ENCODE measurements at regions not wholly inside any gene's neighbourhood (a gene's known extent, or its start where the extent isn't known, plus 50 kb on each side); places are given as distances from the start of the nearest gene placed in this dataset.
"Not testable (repeated sequence)": the region's sequence is repeated elsewhere in the genome, so short reads cannot be mapped to it uniquely, and the experiment has no call there.

GRCh38 chr4:20084488-20084887 is 167.2 kb upstream of the SLIT2 start:
- TF ChIP-seq CTCF (IDR thresholded peaks at IDR 0.05; ENCODE audit: partially characterized antibody, unreplicated experiment), result no peak
- H3K4me3 Mint-ChIP-seq (ENCODE audit: unreplicated experiment), result no peak overlapping the region
- H3K36me3 Mint-ChIP-seq (ENCODE audit: unreplicated experiment), result no peaks in the 10 kb centered on the region
- H3K4me1 Mint-ChIP-seq (ENCODE audit: low read depth, unreplicated experiment), result no peaks in the 10 kb centered on the region
- no peaks in the 10 kb centered on the region for H3K27me3 Mint-ChIP-seq (ENCODE audit: unreplicated experiment)
- DNase-seq, result no peak
- no peak overlapping the region for H3K27ac Mint-ChIP-seq (ENCODE audit: unreplicated experiment)
- H3K9me3 Mint-ChIP-seq (ENCODE audit: unreplicated experiment), result no peaks in the 10 kb centered on the region

DNA sequence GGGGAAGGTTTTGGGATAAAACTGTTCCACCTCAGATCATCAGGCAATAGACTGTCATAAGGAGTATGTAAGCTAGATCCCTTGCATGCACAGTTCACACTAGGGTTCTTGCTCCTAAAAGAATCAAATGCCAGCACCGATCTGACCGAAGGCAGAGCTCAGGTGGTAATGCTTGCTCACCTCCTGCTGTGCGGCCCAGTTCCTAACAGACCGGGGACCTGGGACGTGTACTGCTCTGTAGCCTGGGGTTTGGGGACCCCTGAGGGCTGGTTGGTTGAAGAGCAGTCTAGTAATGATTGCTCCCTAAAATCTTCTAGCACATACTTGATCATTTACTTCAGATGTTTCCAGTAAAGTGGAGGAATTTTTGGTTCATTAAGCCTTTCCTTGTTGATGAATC is 173.1 kb upstream of the SLIT2 start:
- Mint-ChIP-seq H3K27me3 (ENCODE audit: unreplicated experiment) (no peaks in the 10 kb centered on the region), H3K4me1 (ENCODE audit: low read depth, unreplicated experiment) (no peaks in the 10 kb centered on the region), H3K4me3 (ENCODE audit: unreplicated experiment) (no peak overlapping the region), H3K9me3 (ENCODE audit: unreplicated experiment) (no peaks in the 10 kb centered on the region), H3K27ac (ENCODE audit: unreplicated experiment) (no peak overlapping the region), H3K36me3 (ENCODE audit: unreplicated experiment) (no peaks in the 10 kb centered on the region)
- DNase-seq, result no peak
- TF ChIP-seq CTCF (IDR thresholded peaks at IDR 0.05; ENCODE audit: partially characterized antibody, unreplicated experiment), result no peak

GRCh38 chr4:20075248-20075871 is 176.3 kb upstream of the SLIT2 start:
- H3K36me3 Mint-ChIP-seq (ENCODE audit: unreplicated experiment), result no peaks in the 10 kb centered on the region
- H3K4me1 Mint-ChIP-seq (ENCODE audit: low read depth, unreplicated experiment), result no peaks in the 10 kb centered on the region
- H3K27ac Mint-ChIP-seq (ENCODE audit: unreplicated experiment), result no peak overlapping the region
- no peaks in the 10 kb centered on the region for H3K9me3 Mint-ChIP-seq (ENCODE audit: unreplicated experiment)
- H3K4me3 Mint-ChIP-seq (ENCODE audit: unreplicated experiment), result no peak overlapping the region
- no peak for DNase-seq
- H3K27me3 Mint-ChIP-seq (ENCODE audit: unreplicated experiment), result no peaks in the 10 kb centered on the region
- TF ChIP-seq CTCF (IDR thresholded peaks at IDR 0.05; ENCODE audit: partially characterized antibody, unreplicated experiment), result no peak

- no peaks in the 10 kb centered on the region for H3K9me3 Mint-ChIP-seq (ENCODE audit: unreplicated experiment)
- TF ChIP-seq CTCF (IDR thresholded peaks at IDR 0.05; ENCODE audit: partially characterized antibody, unreplicated experiment), result no peak
Observed at GRCh38 chr4:20074450-20074849, 177.3 kb upstream of the SLIT2 start.

GRCh38 chr4:20065952-20066351 is 185.8 kb upstream of the SLIT2 start:
- Mint-ChIP-seq H3K36me3 (ENCODE audit: unreplicated experiment) (no peaks in the 10 kb centered on the region), H3K9me3 (ENCODE audit: unreplicated experiment) (no peaks in the 10 kb centered on the region), H3K27ac (ENCODE audit: unreplicated experiment) (no peak overlapping the region), H3K4me3 (ENCODE audit: unreplicated experiment) (no peak overlapping the region), H3K27me3 (ENCODE audit: unreplicated experiment) (no peaks in the 10 kb centered on the region), H3K4me1 (ENCODE audit: low read depth, unreplicated experiment) (no peaks in the 10 kb centered on the region)
- TF ChIP-seq CTCF (IDR thresholded peaks at IDR 0.05; ENCODE audit: partially characterized antibody, unreplicated experiment), result no peak
- no peak for DNase-seq

More at GRCh38 chr4:20074450-20074849, 177.3 kb upstream of the SLIT2 start:
- Mint-ChIP-seq H3K27me3 (ENCODE audit: unreplicated experiment) (no peaks in the 10 kb centered on the region), H3K4me1 (ENCODE audit: low read depth, unreplicated experiment) (no peaks in the 10 kb centered on the region), H3K27ac (ENCODE audit: unreplicated experiment) (no peak overlapping the region), H3K36me3 (ENCODE audit: unreplicated experiment) (no peaks in the 10 kb centered on the region), H3K4me3 (ENCODE audit: unreplicated experiment) (no peak overlapping the region)
- DNase-seq, result no peak

DNA sequence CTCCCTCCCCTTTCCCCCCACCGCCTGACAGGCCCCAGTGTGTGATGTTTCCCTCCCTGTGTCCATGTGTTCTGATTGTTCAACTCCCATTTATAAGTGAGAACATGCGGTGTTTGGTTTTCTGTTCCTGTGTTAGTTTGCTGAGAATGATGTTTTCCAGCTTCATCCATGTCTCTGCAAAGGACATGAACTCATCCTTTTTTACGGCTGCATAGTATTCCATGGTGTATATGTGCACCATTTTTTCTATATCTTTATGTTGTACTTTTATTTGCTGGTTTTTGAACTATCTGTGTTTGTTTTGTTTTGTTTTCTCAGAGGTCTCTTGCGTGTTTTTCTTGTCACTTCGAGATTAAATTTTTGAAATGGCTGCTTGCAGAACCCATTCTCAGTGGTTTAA is 188.8 kb upstream of the SLIT2 start:
- not testable (repeated sequence) for DNase-seq; H3K9me3 Mint-ChIP-seq (ENCODE audit: unreplicated experiment); H3K4me1 Mint-ChIP-seq (ENCODE audit: low read depth, unreplicated experiment); H3K27ac Mint-ChIP-seq (ENCODE audit: unreplicated experiment); H3K36me3 Mint-ChIP-seq (ENCODE audit: unreplicated experiment); H3K4me3 Mint-ChIP-seq (ENCODE audit: unreplicated experiment); H3K27me3 Mint-ChIP-seq (ENCODE audit: unreplicated experiment)

All from glutamatergic neuron (in vitro differentiated cells).